OCI-LY3 (cell line): ENCODE measurements at regions not wholly inside any gene's neighbourhood (a gene's known extent, or its start where the extent isn't known, plus 50 kb on each side); places are given as distances from the start of the nearest gene placed in this dataset.

Source experiments
- EZH2phosphoT487 ChIP-seq: fragments of 200-600 bp; shearing (Covaris generic); IDR thresholded peaks from 2 replicates; pipeline ENCODE4 v1.6.1; 2018; ENCODE audit warnings: antibody characterized with exemption, mixed run types, low read depth
- TF ChIP-seq, protein P1 (sequence below): fragments of 200-600, 300-600 bp; sonication (generic); IDR thresholded peaks from 2 replicates; pipeline ENCODE4 v1.5.1; 2014; ENCODE audit warnings: antibody characterized with exemption, low read length, low read depth

DNA sequence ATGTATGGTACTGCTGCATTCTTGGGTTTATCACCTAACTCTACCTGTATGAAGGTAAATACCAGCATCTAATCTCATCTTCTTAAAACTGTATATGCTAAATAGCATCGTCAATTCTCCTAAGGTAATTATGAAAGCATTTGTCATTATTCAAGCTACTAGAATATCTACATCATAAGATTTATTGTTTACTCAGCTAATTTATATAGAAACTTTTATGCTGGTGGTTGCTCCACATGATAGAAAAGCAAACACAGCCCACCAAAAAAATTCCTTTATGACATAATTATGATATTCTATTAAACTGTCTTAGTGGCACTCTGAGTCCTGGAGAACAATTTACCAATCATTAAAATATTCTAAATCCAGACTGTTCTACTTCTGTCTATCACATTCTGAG lies 1226.1 kb upstream of the NRXN1 start:
- TF ChIP-seq, protein P1, sequence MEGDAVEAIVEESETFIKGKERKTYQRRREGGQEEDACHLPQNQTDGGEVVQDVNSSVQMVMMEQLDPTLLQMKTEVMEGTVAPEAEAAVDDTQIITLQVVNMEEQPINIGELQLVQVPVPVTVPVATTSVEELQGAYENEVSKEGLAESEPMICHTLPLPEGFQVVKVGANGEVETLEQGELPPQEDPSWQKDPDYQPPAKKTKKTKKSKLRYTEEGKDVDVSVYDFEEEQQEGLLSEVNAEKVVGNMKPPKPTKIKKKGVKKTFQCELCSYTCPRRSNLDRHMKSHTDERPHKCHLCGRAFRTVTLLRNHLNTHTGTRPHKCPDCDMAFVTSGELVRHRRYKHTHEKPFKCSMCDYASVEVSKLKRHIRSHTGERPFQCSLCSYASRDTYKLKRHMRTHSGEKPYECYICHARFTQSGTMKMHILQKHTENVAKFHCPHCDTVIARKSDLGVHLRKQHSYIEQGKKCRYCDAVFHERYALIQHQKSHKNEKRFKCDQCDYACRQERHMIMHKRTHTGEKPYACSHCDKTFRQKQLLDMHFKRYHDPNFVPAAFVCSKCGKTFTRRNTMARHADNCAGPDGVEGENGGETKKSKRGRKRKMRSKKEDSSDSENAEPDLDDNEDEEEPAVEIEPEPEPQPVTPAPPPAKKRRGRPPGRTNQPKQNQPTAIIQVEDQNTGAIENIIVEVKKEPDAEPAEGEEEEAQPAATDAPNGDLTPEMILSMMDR, result no peak
- TF ChIP-seq EZH2phosphoT487, result no peak
